GM12878 (cell line): ENCODE measurements at regions not wholly inside any gene's neighbourhood (a gene's known extent, or its start where the extent isn't known, plus 50 kb on each side); places are given as distances from the start of the nearest gene placed in this dataset.
A peak's percentile ranks its signal among the peaks of the same experiment; 100 is the strongest.

Experiments used
- ATAC-seq: fragments of 200-7000 bp; cut with Tn5 transposase; 3 replicates; pipeline ENCODE4 v1.9.1; 2020; ENCODE audit warnings: mild to moderate bottlenecking, moderate library complexity
- BruUV-seq: library from RNA; stranded (reverse); fragments of 400-500 nt; replicated peaks from 2 replicates; lab custom pipeline; 2021; lab: Mats Ljungman, UMichigan
- CTCF ChIA-PET: fragments of 300-600 bp; sonication (Branson Sonifier 250); formaldehyde crosslinking; extraction: SDS; loops from one replicate; lab custom pipeline; 2021; ENCODE audit warnings: inconsistent platforms; lab: Yijun Ruan, JAX
- POLR2A ChIA-PET: fragments of 350-600 bp; formaldehyde crosslinking; extraction: SDS; loops from one replicate; lab custom pipeline; 2021; ENCODE audit warnings: inconsistent platforms; lab: Charles Lee
- RAD21 ChIA-PET: fragments of 300-600 bp; sonication (Branson Sonifier 250); formaldehyde crosslinking; loops from one replicate; lab custom pipeline; 2023; ENCODE audit warnings: antibody characterized with exemption; ENCODE audit not compliant: unreplicated experiment; lab: Charles Lee
- SMC1A ChIA-PET: fragments of 300-600 bp; sonication (Branson Sonifier 250); formaldehyde crosslinking; loops from one replicate; lab custom pipeline; 2023; ENCODE audit not compliant: unreplicated experiment, uncharacterized antibody; lab: Charles Lee
- DNase-seq: peaks from one replicate; pipeline ENCODE4 v3.0.0-alpha.2; 2011; ENCODE audit warnings: low read depth, low spot score
- FAIRE-seq: peaks from 3 replicates; lab custom pipeline; 2011; peaks lifted over from hg19 to GRCh38; lab: Jason Lieb, UNC
- H2AFZ ChIP-seq: 2 replicates; pipeline ENCODE4 v1.6.0; 2011; ENCODE audit warnings: low read depth, low read length, control low read depth; ENCODE audit not compliant: control insufficient read depth
- H3K27ac ChIP-seq: 2 replicates; pipeline ENCODE4 v1.5.1; 2011; ENCODE audit warnings: control low read depth; ENCODE audit not compliant: control insufficient read depth, insufficient read depth
- H3K27me3 ChIP-seq, 2 experiments: replicated peaks in 1 of 2; 2 replicates each; pipeline versions ENCODE4 v1.6.0 to v1.6.1; 2011; ENCODE audit warnings: low read length in 1 of 2; ENCODE audit not compliant: control insufficient read depth in 2 of 2, insufficient read depth in 2 of 2
- H3K36me3 ChIP-seq, 2 experiments: 2 replicates each; pipeline ENCODE4 v1.5.1; 2011; ENCODE audit warnings: low read length in 1 of 2; ENCODE audit not compliant: control insufficient read depth in 2 of 2, insufficient read depth in 2 of 2
- H3K4me1 ChIP-seq: 2 replicates; pipeline ENCODE4 v1.6.1; 2011; ENCODE audit warnings: mild to moderate bottlenecking, low read length, moderate library complexity, mixed read lengths; ENCODE audit not compliant: control insufficient read depth, insufficient read depth
- H3K4me2 ChIP-seq: 2 replicates; pipeline ENCODE4 v1.6.0; 2011; ENCODE audit warnings: control low read depth; ENCODE audit not compliant: control insufficient read depth, insufficient read depth
- H3K4me3 ChIP-seq: fragments of 200-600 bp; sonication (generic); 2 replicates; pipeline ENCODE4 v1.5.1; 2016
- H3K79me2 ChIP-seq: 2 replicates; pipeline ENCODE4 v1.6.0; 2011; ENCODE audit warnings: low read length; ENCODE audit not compliant: control insufficient read depth, insufficient read depth
- H3K9ac ChIP-seq: 2 replicates; pipeline ENCODE4 v1.8.0; 2011; ENCODE audit warnings: low read length, control low read depth, mixed read lengths; ENCODE audit not compliant: control insufficient read depth, insufficient read depth
- H3K9me3 ChIP-seq: replicated peaks from 3 replicates; pipeline ENCODE4 v1.5.1; 2011; ENCODE audit warnings: mild to moderate bottlenecking, low read length; ENCODE audit not compliant: control insufficient read depth, insufficient read depth
- H4K20me1 ChIP-seq: 2 replicates; pipeline ENCODE4 v1.6.0; 2011; ENCODE audit not compliant: control insufficient read depth, insufficient read depth
- ATF7 ChIP-seq: fragments of 450-650 bp; IDR thresholded peaks from 2 replicates; pipeline ENCODE4 v1.6.1; 2016; ENCODE audit warnings: low read depth, mild to moderate bottlenecking
- BMI1 ChIP-seq: fragments of 450-650 bp; IDR thresholded peaks from 2 replicates; pipeline ENCODE4 v1.6.1; 2016; ENCODE audit warnings: mild to moderate bottlenecking, moderate library complexity, borderline replicate concordance
- CBX5 ChIP-seq: sonication (generic); IDR thresholded peaks from 2 replicates; pipeline ENCODE4 v1.6.1; 2016; ENCODE audit warnings: low read depth, moderate library complexity, mild to moderate bottlenecking, inconsistent platforms
- DPF2 ChIP-seq: fragments of 450-650 bp; IDR thresholded peaks from 2 replicates; pipeline ENCODE4 v1.6.1; 2017; ENCODE audit warnings: mild to moderate bottlenecking
- EP300 ChIP-seq, 2 experiments: fragments of 150-350 bp in 1 of 2; IDR thresholded peaks; 2 replicates each; pipeline ENCODE4 v1.6.1; 2011 to 2012; ENCODE audit warnings: low read depth in 2 of 2, low read length in 2 of 2, borderline replicate concordance in 1 of 2, improper control_type of control experiment in 1 of 2, inconsistent platforms in 1 of 2; ENCODE audit not compliant: control insufficient read depth in 1 of 2
- HCFC1 ChIP-seq: fragments of 150-350 bp; IDR thresholded peaks from 2 replicates; pipeline ENCODE4 v1.6.1; 2014; ENCODE audit warnings: low read length
- IKZF1 ChIP-seq: fragments of 450-650 bp; conservative IDR thresholded peaks from 2 replicates; pipeline ENCODE4 v1.6.1; 2017; ENCODE audit warnings: antibody characterized with exemption, mild to moderate bottlenecking
- MTA2 ChIP-seq: fragments of 450-650 bp; IDR thresholded peaks from 2 replicates; pipeline ENCODE4 v1.6.1; 2016; ENCODE audit warnings: low read depth, mild to moderate bottlenecking, moderate library complexity
- NR2F1 ChIP-seq: fragments of 450-650 bp; conservative IDR thresholded peaks from 2 replicates; pipeline ENCODE4 v1.6.1; 2017; ENCODE audit warnings: mild to moderate bottlenecking
- TCF3 ChIP-seq: IDR thresholded peaks from 2 replicates; pipeline ENCODE4 v1.6.1; 2012; ENCODE audit warnings: low read depth, mild to moderate bottlenecking, low read length, borderline replicate concordance; ENCODE audit not compliant: insufficient read depth
- ZNF24 ChIP-seq: fragments of 450-650 bp; IDR thresholded peaks from 2 replicates; pipeline ENCODE4 v1.6.1; 2017; ENCODE audit warnings: antibody characterized with exemption, mild to moderate bottlenecking
- ZSCAN29 ChIP-seq: fragments of 450-650 bp; IDR thresholded peaks from 2 replicates; pipeline ENCODE4 v1.6.1; 2017; ENCODE audit warnings: mild to moderate bottlenecking, moderate library complexity
- WGBS: methylation state at CpG from one replicate; pipeline ENCODE4 v1.1.6; 2016; ENCODE audit warnings: low lambda C conversion rate; ENCODE audit not compliant: insufficient replicate concordance, insufficient coverage; ENCODE audit errors: missing lambda C conversion rate; 5-methylcytosine and 5-hydroxymethylcytosine counted together
- in situ Hi-C: fragments of 300-500 bp; cut with MboI; formaldehyde crosslinking; loops from 9 replicates; pipeline ENCODE4 v1.14.3; 2018; ENCODE audit warnings: mixed read lengths
- intact Hi-C: fragments of 100-400 bp; cut with micrococcal nuclease; formaldehyde crosslinking; loops from one replicate; pipeline ENCODE4 v1.14.2; 2022; ENCODE audit not compliant: unreplicated experiment
- TF ChIP-seq, protein P1 (sequence below): fragments of 450-650 bp; formaldehyde crosslinking; IDR thresholded peaks from 2 replicates; pipeline ENCODE4 v1.5.0; 2022; ENCODE audit warnings: mild to moderate bottlenecking, missing genetic modification characterization
- TF ChIP-seq, protein P2 (sequence below): fragments of 450-650 bp; IDR thresholded peaks from 2 replicates; pipeline ENCODE4 v1.6.1; 2016; ENCODE audit warnings: mild to moderate bottlenecking
- TF ChIP-seq, protein P3 (sequence below): fragments of 450-650 bp; IDR thresholded peaks from 2 replicates; pipeline ENCODE4 v1.6.1; 2014; ENCODE audit warnings: mild to moderate bottlenecking

DNA sequence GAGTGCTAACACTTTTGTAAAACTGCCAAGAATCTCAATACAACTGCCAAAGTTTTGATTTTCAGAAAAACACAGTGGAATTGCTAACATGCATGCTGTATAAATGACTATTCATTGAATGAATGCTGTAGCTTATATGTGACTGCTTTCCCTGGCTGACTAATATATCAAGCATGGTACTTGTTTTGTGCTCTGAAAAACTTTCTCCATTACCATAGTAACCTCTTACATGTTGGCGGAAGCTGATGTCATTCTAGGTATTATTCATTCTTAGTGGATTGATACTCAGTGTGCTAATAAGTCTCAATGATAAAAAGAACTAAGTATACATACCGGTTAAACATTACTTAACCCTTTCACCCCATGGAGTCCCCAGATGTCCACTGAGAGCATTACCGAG lies 166.1 kb upstream of the MYO16 start:
- no peaks in the 10 kb centered on the region for H3K9me3 ChIP-seq
- no peaks in the 10 kb centered on the region for H3K79me2 ChIP-seq
- no peak overlapping the region for H3K9ac ChIP-seq
- no peak overlapping the region for H2AFZ ChIP-seq
- FAIRE-seq: no peak
- H3K4me2 ChIP-seq: no peak overlapping the region
- H3K4me3 ChIP-seq: no peak overlapping the region
- TF ChIP-seq ZNF24 (peak; percentile 91), EP300 (IDR thresholded peaks at IDR 0.05; ENCODE audit: borderline replicate concordance in 1 of 2, control insufficient read depth in 1 of 2, low read depth in 2 of 2, low read length in 2 of 2) (peak in 1 of 2 experiments; percentile 34; a peak in 1 of 4 replicates), HCFC1 (no peak), ZSCAN29 (no peak), DPF2 (peak; percentile 71), MTA2 (peak; percentile 29; the same call in 1 of the 2 replicates), ATF7 (peak; percentile 85), IKZF1 (peak; percentile 27; the same call in 1 of the 2 replicates), NR2F1 (peak; percentile 86), TCF3 (no peak), BMI1 (peak; percentile 75), CBX5 (no peak)
- TF ChIP-seq, protein P1, sequence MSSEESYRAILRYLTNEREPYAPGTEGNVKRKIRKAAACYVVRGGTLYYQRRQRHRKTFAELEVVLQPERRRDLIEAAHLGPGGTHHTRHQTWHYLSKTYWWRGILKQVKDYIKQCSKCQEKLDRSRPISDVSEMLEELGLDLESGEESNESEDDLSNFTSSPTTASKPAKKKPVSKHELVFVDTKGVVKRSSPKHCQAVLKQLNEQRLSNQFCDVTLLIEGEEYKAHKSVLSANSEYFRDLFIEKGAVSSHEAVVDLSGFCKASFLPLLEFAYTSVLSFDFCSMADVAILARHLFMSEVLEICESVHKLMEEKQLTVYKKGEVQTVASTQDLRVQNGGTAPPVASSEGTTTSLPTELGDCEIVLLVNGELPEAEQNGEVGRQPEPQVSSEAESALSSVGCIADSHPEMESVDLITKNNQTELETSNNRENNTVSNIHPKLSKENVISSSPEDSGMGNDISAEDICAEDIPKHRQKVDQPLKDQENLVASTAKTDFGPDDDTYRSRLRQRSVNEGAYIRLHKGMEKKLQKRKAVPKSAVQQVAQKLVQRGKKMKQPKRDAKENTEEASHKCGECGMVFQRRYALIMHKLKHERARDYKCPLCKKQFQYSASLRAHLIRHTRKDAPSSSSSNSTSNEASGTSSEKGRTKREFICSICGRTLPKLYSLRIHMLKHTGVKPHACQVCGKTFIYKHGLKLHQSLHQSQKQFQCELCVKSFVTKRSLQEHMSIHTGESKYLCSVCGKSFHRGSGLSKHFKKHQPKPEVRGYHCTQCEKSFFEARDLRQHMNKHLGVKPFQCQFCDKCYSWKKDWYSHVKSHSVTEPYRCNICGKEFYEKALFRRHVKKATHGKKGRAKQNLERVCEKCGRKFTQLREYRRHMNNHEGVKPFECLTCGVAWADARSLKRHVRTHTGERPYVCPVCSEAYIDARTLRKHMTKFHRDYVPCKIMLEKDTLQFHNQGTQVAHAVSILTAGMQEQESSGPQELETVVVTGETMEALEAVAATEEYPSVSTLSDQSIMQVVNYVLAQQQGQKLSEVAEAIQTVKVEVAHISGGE (CRISPR knock-in tag): no peak
- TF ChIP-seq, protein P2, sequence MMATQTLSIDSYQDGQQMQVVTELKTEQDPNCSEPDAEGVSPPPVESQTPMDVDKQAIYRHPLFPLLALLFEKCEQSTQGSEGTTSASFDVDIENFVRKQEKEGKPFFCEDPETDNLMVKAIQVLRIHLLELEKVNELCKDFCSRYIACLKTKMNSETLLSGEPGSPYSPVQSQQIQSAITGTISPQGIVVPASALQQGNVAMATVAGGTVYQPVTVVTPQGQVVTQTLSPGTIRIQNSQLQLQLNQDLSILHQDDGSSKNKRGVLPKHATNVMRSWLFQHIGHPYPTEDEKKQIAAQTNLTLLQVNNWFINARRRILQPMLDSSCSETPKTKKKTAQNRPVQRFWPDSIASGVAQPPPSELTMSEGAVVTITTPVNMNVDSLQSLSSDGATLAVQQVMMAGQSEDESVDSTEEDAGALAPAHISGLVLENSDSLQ: no peak
- TF ChIP-seq, protein P3, sequence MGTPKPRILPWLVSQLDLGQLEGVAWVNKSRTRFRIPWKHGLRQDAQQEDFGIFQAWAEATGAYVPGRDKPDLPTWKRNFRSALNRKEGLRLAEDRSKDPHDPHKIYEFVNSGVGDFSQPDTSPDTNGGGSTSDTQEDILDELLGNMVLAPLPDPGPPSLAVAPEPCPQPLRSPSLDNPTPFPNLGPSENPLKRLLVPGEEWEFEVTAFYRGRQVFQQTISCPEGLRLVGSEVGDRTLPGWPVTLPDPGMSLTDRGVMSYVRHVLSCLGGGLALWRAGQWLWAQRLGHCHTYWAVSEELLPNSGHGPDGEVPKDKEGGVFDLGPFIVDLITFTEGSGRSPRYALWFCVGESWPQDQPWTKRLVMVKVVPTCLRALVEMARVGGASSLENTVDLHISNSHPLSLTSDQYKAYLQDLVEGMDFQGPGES: no peak
- no TSS peak for BruUV-seq
- ATAC-seq: peak; percentile 97
- ChIA-PET RAD21 (interaction anchor here (0.7 to 1.7 kb wide), 5 partner anchors 14 to 115 kb away, joined by 3 to 9 read pairs (median 3); no protein-coding TSS in a partner anchor), CTCF (interaction anchor here (1.1 to 1.3 kb wide), 2 partner anchors 9 to 11 kb away, joined by 3 to 4 read pairs; no protein-coding TSS in a partner anchor), POLR2A (no interaction called here), SMC1A (interaction anchor here (0.7 to 1.3 kb wide), 10 partner anchors 14 to 1434 kb away, joined by 3 to 5 read pairs (median 3); no protein-coding TSS in a partner anchor)
- WGBS: 33% methylated on average over 3 of the region's 3 CpGs
- intact Hi-C loops (no loop called here), in situ Hi-C loops (no loop called here)
- no peaks in the 10 kb centered on the region for H4K20me1 ChIP-seq
- no peaks in the 10 kb centered on the region for H3K27me3 ChIP-seq
- no peaks in the 10 kb centered on the region for H3K36me3 ChIP-seq
- peak; percentile 4 for DNase-seq
- H3K27ac ChIP-seq: no peak overlapping the region
- no peaks in the 10 kb centered on the region for H3K4me1 ChIP-seq
